ENCODE measurements at regions not wholly inside any gene's neighbourhood (a gene's known extent, or its start where the extent isn't known, plus 50 kb on each side); places are given as distances from the start of the nearest gene placed in this dataset.

DNA sequence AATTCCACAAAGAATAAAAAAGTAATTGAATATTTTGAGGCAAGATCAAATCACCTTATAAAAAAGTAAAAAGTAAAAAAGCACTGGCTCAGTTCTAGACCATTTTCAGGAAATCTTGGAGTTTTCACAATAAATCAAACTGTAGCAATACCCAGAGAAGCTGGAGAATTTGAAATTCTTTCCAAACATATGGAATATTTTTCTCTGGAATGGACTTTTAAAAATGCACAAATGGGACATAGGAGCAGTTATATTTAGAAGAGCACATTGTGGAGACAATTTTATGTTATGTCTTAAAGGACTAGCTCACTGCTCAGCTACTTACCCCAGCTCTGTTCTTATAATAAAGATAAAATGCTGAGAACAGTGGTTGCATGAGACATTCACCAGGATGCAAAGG lies 211.9 kb upstream of the KIT start:
- TF ChIP-seq, protein P1, sequence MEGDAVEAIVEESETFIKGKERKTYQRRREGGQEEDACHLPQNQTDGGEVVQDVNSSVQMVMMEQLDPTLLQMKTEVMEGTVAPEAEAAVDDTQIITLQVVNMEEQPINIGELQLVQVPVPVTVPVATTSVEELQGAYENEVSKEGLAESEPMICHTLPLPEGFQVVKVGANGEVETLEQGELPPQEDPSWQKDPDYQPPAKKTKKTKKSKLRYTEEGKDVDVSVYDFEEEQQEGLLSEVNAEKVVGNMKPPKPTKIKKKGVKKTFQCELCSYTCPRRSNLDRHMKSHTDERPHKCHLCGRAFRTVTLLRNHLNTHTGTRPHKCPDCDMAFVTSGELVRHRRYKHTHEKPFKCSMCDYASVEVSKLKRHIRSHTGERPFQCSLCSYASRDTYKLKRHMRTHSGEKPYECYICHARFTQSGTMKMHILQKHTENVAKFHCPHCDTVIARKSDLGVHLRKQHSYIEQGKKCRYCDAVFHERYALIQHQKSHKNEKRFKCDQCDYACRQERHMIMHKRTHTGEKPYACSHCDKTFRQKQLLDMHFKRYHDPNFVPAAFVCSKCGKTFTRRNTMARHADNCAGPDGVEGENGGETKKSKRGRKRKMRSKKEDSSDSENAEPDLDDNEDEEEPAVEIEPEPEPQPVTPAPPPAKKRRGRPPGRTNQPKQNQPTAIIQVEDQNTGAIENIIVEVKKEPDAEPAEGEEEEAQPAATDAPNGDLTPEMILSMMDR (IDR thresholded peaks at IDR 0.05; ENCODE audit: insufficient read depth, low read length): no peak
- TF ChIP-seq, protein P2, sequence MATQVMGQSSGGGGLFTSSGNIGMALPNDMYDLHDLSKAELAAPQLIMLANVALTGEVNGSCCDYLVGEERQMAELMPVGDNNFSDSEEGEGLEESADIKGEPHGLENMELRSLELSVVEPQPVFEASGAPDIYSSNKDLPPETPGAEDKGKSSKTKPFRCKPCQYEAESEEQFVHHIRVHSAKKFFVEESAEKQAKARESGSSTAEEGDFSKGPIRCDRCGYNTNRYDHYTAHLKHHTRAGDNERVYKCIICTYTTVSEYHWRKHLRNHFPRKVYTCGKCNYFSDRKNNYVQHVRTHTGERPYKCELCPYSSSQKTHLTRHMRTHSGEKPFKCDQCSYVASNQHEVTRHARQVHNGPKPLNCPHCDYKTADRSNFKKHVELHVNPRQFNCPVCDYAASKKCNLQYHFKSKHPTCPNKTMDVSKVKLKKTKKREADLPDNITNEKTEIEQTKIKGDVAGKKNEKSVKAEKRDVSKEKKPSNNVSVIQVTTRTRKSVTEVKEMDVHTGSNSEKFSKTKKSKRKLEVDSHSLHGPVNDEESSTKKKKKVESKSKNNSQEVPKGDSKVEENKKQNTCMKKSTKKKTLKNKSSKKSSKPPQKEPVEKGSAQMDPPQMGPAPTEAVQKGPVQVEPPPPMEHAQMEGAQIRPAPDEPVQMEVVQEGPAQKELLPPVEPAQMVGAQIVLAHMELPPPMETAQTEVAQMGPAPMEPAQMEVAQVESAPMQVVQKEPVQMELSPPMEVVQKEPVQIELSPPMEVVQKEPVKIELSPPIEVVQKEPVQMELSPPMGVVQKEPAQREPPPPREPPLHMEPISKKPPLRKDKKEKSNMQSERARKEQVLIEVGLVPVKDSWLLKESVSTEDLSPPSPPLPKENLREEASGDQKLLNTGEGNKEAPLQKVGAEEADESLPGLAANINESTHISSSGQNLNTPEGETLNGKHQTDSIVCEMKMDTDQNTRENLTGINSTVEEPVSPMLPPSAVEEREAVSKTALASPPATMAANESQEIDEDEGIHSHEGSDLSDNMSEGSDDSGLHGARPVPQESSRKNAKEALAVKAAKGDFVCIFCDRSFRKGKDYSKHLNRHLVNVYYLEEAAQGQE (IDR thresholded peaks at IDR 0.05; ENCODE audit: insufficient replicate concordance, low read depth): no peak
- TF ChIP-seq SPI1 (IDR thresholded peaks at IDR 0.05; ENCODE audit: borderline replicate concordance, low read depth): no peak

All from HL-60 (cell line).